ENCODE measurements at regions not wholly inside any gene's neighbourhood (a gene's known extent, or its start where the extent isn't known, plus 50 kb on each side); places are given as distances from the start of the nearest gene placed in this dataset.

- TF ChIP-seq CTCF (IDR thresholded peaks at IDR 0.05) (no peak), POLR2A (IDR thresholded peaks at IDR 0.05) (no peak)
Measured at GRCh38 chr5:8765886-8766285, 780.0 kb downstream of the SEMA5A start.

Data from heart left ventricle (tissue), 13 donors.